ENCODE measurements at regions not wholly inside any gene's neighbourhood (a gene's known extent, or its start where the extent isn't known, plus 50 kb on each side); places are given as distances from the start of the nearest gene placed in this dataset.

GRCh38 chr9:134214386-134214765 is 50.0 kb upstream of the RNU6ATAC start:
- whole genome bisulfite sequencing, 2 donors: 68 to 80% methylated on average over 6 of the region's 6 CpGs
- Histone ChIP-seq H3K4me1 (ENCODE audit: control insufficient read depth in 2 of 2, insufficient read depth in 2 of 2, low read length in 1 of 2) (peaks cover 0 to 11% of the 10 kb centered on the region in 2 donors), H3K27me3 (ENCODE audit: control insufficient read depth in 1 of 2, insufficient read depth in 2 of 2, low read length in 2 of 2) (no peaks in the 10 kb centered on the region), H3K4me3 (ENCODE audit: low read depth in 1 of 2, low read length in 2 of 2) (no peak overlapping the region), H3K27ac (ENCODE audit: low read depth in 2 of 2, low read length in 1 of 2) (peak overlapping the region in 1 of 2 donors; percentile 66), H3K9me3 (ENCODE audit: control insufficient read depth in 2 of 2, insufficient read depth in 1 of 2, low read depth in 1 of 2, low read length in 1 of 2) (no peaks in the 10 kb centered on the region), H3K36me3 (ENCODE audit: control insufficient read depth in 2 of 2, insufficient read depth in 2 of 2, low read length in 1 of 2) (no peaks in the 10 kb centered on the region)

- Histone ChIP-seq H3K4me3 (ENCODE audit: low read depth in 1 of 2, low read length in 2 of 2) (no peak overlapping the region), H3K36me3 (ENCODE audit: control insufficient read depth in 2 of 2, insufficient read depth in 2 of 2, low read length in 1 of 2) (no peaks in the 10 kb centered on the region), H3K27me3 (ENCODE audit: control insufficient read depth in 1 of 2, insufficient read depth in 2 of 2, low read length in 2 of 2) (no peaks in the 10 kb centered on the region), H3K9me3 (ENCODE audit: control insufficient read depth in 2 of 2, insufficient read depth in 1 of 2, low read depth in 1 of 2, low read length in 1 of 2) (no peaks in the 10 kb centered on the region), H3K27ac (ENCODE audit: low read depth in 2 of 2, low read length in 1 of 2) (peak overlapping the region; percentile 62 to 66), H3K4me1 (ENCODE audit: control insufficient read depth in 2 of 2, insufficient read depth in 2 of 2, low read length in 1 of 2) (peaks cover 0 to 11% of the 10 kb centered on the region in 2 donors)
- WGBS, 2 donors: 73 to 75% methylated on average over 22 of the region's 22 CpGs
Measured at GRCh38 chr9:134214766-134215419, 50.5 kb upstream of the RNU6ATAC start.

GRCh38 chr9:134215420-134215698 is 51.0 kb upstream of the RNU6ATAC start:
- H3K27me3 ChIP-seq (ENCODE audit: control insufficient read depth in 1 of 2, insufficient read depth in 2 of 2, low read length in 2 of 2): no peaks in the 10 kb centered on the region
- H3K4me1 ChIP-seq (ENCODE audit: control insufficient read depth in 2 of 2, insufficient read depth in 2 of 2, low read length in 1 of 2): peaks cover 0 to 11% of the 10 kb centered on the region in 2 donors
- H3K9me3 ChIP-seq (ENCODE audit: control insufficient read depth in 2 of 2, insufficient read depth in 1 of 2, low read depth in 1 of 2, low read length in 1 of 2): no peaks in the 10 kb centered on the region
- no peak overlapping the region for H3K4me3 ChIP-seq (ENCODE audit: low read depth in 1 of 2, low read length in 2 of 2)
- H3K27ac ChIP-seq (ENCODE audit: low read depth in 2 of 2, low read length in 1 of 2): peak overlapping the region; percentile 62 to 66
- 66 to 81% methylated on average over 7 of the region's 7 CpGs for WGBS, 2 donors
- no peaks in the 10 kb centered on the region for H3K36me3 ChIP-seq (ENCODE audit: control insufficient read depth in 2 of 2, insufficient read depth in 2 of 2, low read length in 1 of 2)

- no peaks in the 10 kb centered on the region for H3K36me3 ChIP-seq (ENCODE audit: control insufficient read depth in 2 of 2, insufficient read depth in 2 of 2, low read length in 1 of 2)
- 62 to 68% methylated on average over 32 of the region's 32 CpGs for WGBS, 2 donors
- peaks cover 0 to 10% of the 10 kb centered on the region in 2 donors for H3K4me1 ChIP-seq (ENCODE audit: control insufficient read depth in 2 of 2, insufficient read depth in 2 of 2, low read length in 1 of 2)
- H3K4me3 ChIP-seq (ENCODE audit: low read depth in 1 of 2, low read length in 2 of 2): no peak overlapping the region
- no peaks in the 10 kb centered on the region for H3K27me3 ChIP-seq (ENCODE audit: control insufficient read depth in 1 of 2, insufficient read depth in 2 of 2, low read length in 2 of 2)
- H3K27ac ChIP-seq (ENCODE audit: low read depth in 2 of 2, low read length in 1 of 2): peak overlapping the region; percentile 62 to 66
- H3K9me3 ChIP-seq (ENCODE audit: control insufficient read depth in 2 of 2, insufficient read depth in 1 of 2, low read depth in 1 of 2, low read length in 1 of 2): no peaks in the 10 kb centered on the region
Measured at GRCh38 chr9:134215699-134216448, 51.5 kb upstream of the RNU6ATAC start.

- Histone ChIP-seq H3K4me1 (ENCODE audit: control insufficient read depth in 2 of 2, insufficient read depth in 2 of 2, low read length in 1 of 2) (peaks cover 0 to 4% of the 10 kb centered on the region in 2 donors), H3K36me3 (ENCODE audit: control insufficient read depth in 2 of 2, insufficient read depth in 2 of 2, low read length in 1 of 2) (no peaks in the 10 kb centered on the region), H3K4me3 (ENCODE audit: low read depth in 1 of 2, low read length in 2 of 2) (no peak overlapping the region), H3K27me3 (ENCODE audit: control insufficient read depth in 1 of 2, insufficient read depth in 2 of 2, low read length in 2 of 2) (no peaks in the 10 kb centered on the region), H3K27ac (ENCODE audit: low read depth in 2 of 2, low read length in 1 of 2) (peak overlapping the region in 1 of 2 donors; percentile 3), H3K9me3 (ENCODE audit: control insufficient read depth in 2 of 2, insufficient read depth in 1 of 2, low read depth in 1 of 2, low read length in 1 of 2) (no peaks in the 10 kb centered on the region)
- 79% methylated on average over 14 of the region's 14 CpGs for WGBS, 2 donors
Measured at GRCh38 chr9:134216449-134216951, 52.1 kb upstream of the RNU6ATAC start.

GRCh38 chr9:134216961-134217360 is 52.6 kb upstream of the RNU6ATAC start:
- no peak overlapping the region for H3K4me3 ChIP-seq (ENCODE audit: low read depth in 1 of 2, low read length in 2 of 2)
- H3K9me3 ChIP-seq (ENCODE audit: control insufficient read depth in 2 of 2, insufficient read depth in 1 of 2, low read depth in 1 of 2, low read length in 1 of 2): no peaks in the 10 kb centered on the region
- H3K27ac ChIP-seq (ENCODE audit: low read depth in 2 of 2, low read length in 1 of 2): no peak overlapping the region
- H3K4me1 ChIP-seq (ENCODE audit: control insufficient read depth in 2 of 2, insufficient read depth in 2 of 2, low read length in 1 of 2): peaks cover 0 to 2% of the 10 kb centered on the region in 2 donors
- H3K36me3 ChIP-seq (ENCODE audit: control insufficient read depth in 2 of 2, insufficient read depth in 2 of 2, low read length in 1 of 2): no peaks in the 10 kb centered on the region
- H3K27me3 ChIP-seq (ENCODE audit: control insufficient read depth in 1 of 2, insufficient read depth in 2 of 2, low read length in 2 of 2): no peaks in the 10 kb centered on the region
- WGBS, 2 donors: 84 to 91% methylated on average over 10 of the region's 10 CpGs

- Histone ChIP-seq H3K36me3 (ENCODE audit: control insufficient read depth in 2 of 2, insufficient read depth in 2 of 2, low read length in 1 of 2) (no peaks in the 10 kb centered on the region), H3K4me3 (ENCODE audit: low read depth in 1 of 2, low read length in 2 of 2) (no peak overlapping the region), H3K27me3 (ENCODE audit: control insufficient read depth in 1 of 2, insufficient read depth in 2 of 2, low read length in 2 of 2) (no peaks in the 10 kb centered on the region), H3K9me3 (ENCODE audit: control insufficient read depth in 2 of 2, insufficient read depth in 1 of 2, low read depth in 1 of 2, low read length in 1 of 2) (no peaks in the 10 kb centered on the region), H3K27ac (ENCODE audit: low read depth in 2 of 2, low read length in 1 of 2) (no peak overlapping the region), H3K4me1 (ENCODE audit: control insufficient read depth in 2 of 2, insufficient read depth in 2 of 2, low read length in 1 of 2) (peaks cover 2 to 4% of the 10 kb centered on the region in 2 donors)
- WGBS, 2 donors: 80 to 87% methylated on average over 10 of the region's 10 CpGs
Measured at GRCh38 chr9:134217431-134218210, 53.3 kb upstream of the RNU6ATAC start.

GRCh38 chr9:134218230-134218629 is 53.9 kb upstream of the RNU6ATAC start:
- Histone ChIP-seq H3K4me3 (ENCODE audit: low read depth in 1 of 2, low read length in 2 of 2) (no peak overlapping the region), H3K36me3 (ENCODE audit: control insufficient read depth in 2 of 2, insufficient read depth in 2 of 2, low read length in 1 of 2) (no peaks in the 10 kb centered on the region), H3K4me1 (ENCODE audit: control insufficient read depth in 2 of 2, insufficient read depth in 2 of 2, low read length in 1 of 2) (peaks cover 2 to 4% of the 10 kb centered on the region in 2 donors), H3K9me3 (ENCODE audit: control insufficient read depth in 2 of 2, insufficient read depth in 1 of 2, low read depth in 1 of 2, low read length in 1 of 2) (no peaks in the 10 kb centered on the region), H3K27ac (ENCODE audit: low read depth in 2 of 2, low read length in 1 of 2) (no peak overlapping the region), H3K27me3 (ENCODE audit: control insufficient read depth in 1 of 2, insufficient read depth in 2 of 2, low read length in 2 of 2) (no peaks in the 10 kb centered on the region)
- 85 to 94% methylated on average over 6 of the region's 6 CpGs for WGBS, 2 donors

GRCh38 chr9:134219646-134220060 is 55.3 kb upstream of the RNU6ATAC start:
- H3K4me3 ChIP-seq (ENCODE audit: low read depth in 1 of 2, low read length in 2 of 2): no peak overlapping the region
- peaks cover 2 to 4% of the 10 kb centered on the region in 2 donors for H3K4me1 ChIP-seq (ENCODE audit: control insufficient read depth in 2 of 2, insufficient read depth in 2 of 2, low read length in 1 of 2)
- H3K36me3 ChIP-seq (ENCODE audit: control insufficient read depth in 2 of 2, insufficient read depth in 2 of 2, low read length in 1 of 2): no peaks in the 10 kb centered on the region
- 88 to 91% methylated on average over 24 of the region's 24 CpGs for WGBS, 2 donors
- no peaks in the 10 kb centered on the region for H3K9me3 ChIP-seq (ENCODE audit: control insufficient read depth in 2 of 2, insufficient read depth in 1 of 2, low read depth in 1 of 2, low read length in 1 of 2)
- H3K27ac ChIP-seq (ENCODE audit: low read depth in 2 of 2, low read length in 1 of 2): no peak overlapping the region
- no peaks in the 10 kb centered on the region for H3K27me3 ChIP-seq (ENCODE audit: control insufficient read depth in 1 of 2, insufficient read depth in 2 of 2, low read length in 2 of 2)
